HepG2 (cell line): ENCODE measurements at regions not wholly inside any gene's neighbourhood (a gene's known extent, or its start where the extent isn't known, plus 50 kb on each side); places are given as distances from the start of the nearest gene placed in this dataset.

ENCODE experiments used
- ATAC-seq: fragments of 200-7000 bp; cut with Tn5 transposase; 3 replicates; pipeline ENCODE4 v1.9.1; 2020; ENCODE audit warnings: mild to moderate bottlenecking, moderate library complexity
- BruUV-seq: library from RNA; stranded (reverse); fragments of 400-500 nt; replicated peaks from 2 replicates; lab custom pipeline; 2021; lab: Mats Ljungman, UMichigan
- CTCF ChIA-PET: fragments of 300-600 bp; formaldehyde crosslinking; extraction: SDS; loops from one replicate; lab custom pipeline; 2021; ENCODE audit warnings: low total read pairs, inconsistent platforms, low intra/inter-chr PET ratio; lab: Yijun Ruan, JAX
- POLR2A ChIA-PET: fragments of 350-600 bp; sonication (Branson Sonifier 250); formaldehyde crosslinking; loops from one replicate; lab custom pipeline; 2020; ENCODE audit warnings: antibody characterized with exemption, inconsistent platforms; lab: Yijun Ruan, JAX
- DNase-seq: peaks from one replicate; pipeline ENCODE4 v3.0.0-alpha.2; 2015; ENCODE audit warnings: low spot score
- FAIRE-seq: peaks from 3 replicates; lab custom pipeline; 2011; peaks lifted over from hg19 to GRCh38; lab: Jason Lieb, UNC
- H2AFZ ChIP-seq: one replicate; pipeline ENCODE4 v1.6.1; 2011; ENCODE audit warnings: low read length, inconsistent platforms
- H3K27ac ChIP-seq: fragments of 300-600 bp; 3 replicates; pipeline ENCODE4 v1.8.0; 2011; ENCODE audit warnings: mixed run types, mild to moderate bottlenecking, mixed read lengths, low read length, inconsistent platforms; ENCODE audit not compliant: insufficient read depth; ENCODE audit errors: extremely low read length
- H3K27me3 ChIP-seq, 2 experiments: fragments of 200-600 bp in 1 of 2; 2 replicates in 1 of 2; 3 replicates in 1 of 2; pipeline versions ENCODE4 v1.6.0 to v1.8.0; 2011; ENCODE audit warnings: low read length in 2 of 2, mild to moderate bottlenecking in 2 of 2, moderate library complexity in 2 of 2, inconsistent platforms in 1 of 2; ENCODE audit not compliant: insufficient read depth in 2 of 2, control insufficient read depth in 1 of 2
- H3K36me3 ChIP-seq, 2 experiments: fragments of 200-600 bp in 1 of 2; replicated peaks in 1 of 2; 2 replicates in 1 of 2; 3 replicates in 1 of 2; pipeline versions ENCODE4 v1.5.1 to v1.8.0; 2011; ENCODE audit warnings: low read length in 2 of 2, inconsistent platforms in 1 of 2; ENCODE audit not compliant: insufficient read depth in 2 of 2, control insufficient read depth in 1 of 2
- H3K4me1 ChIP-seq: 2 replicates; pipeline ENCODE4 v1.5.1; 2012; ENCODE audit warnings: low read length, inconsistent platforms; ENCODE audit not compliant: insufficient read depth
- H3K4me2 ChIP-seq: 2 replicates; pipeline ENCODE4 v1.6.0; 2011; ENCODE audit warnings: low read depth, low read length, inconsistent platforms
- H3K4me3 ChIP-seq, 3 experiments: fragments of 200-600 bp in 1 of 3; sonication (generic), shearing (Covaris generic) in 1 of 3; replicated peaks in 1 of 3; 2 replicates each; pipeline ENCODE4 v1.5.1; 2011 to 2016; ENCODE audit warnings: low read length in 3 of 3, inconsistent platforms in 2 of 3, low read depth in 2 of 3, mild to moderate bottlenecking in 2 of 3, control low read depth in 1 of 3, mixed read lengths in 1 of 3; ENCODE audit not compliant: insufficient read depth in 1 of 3
- H3K79me2 ChIP-seq: one replicate; pipeline ENCODE4 v1.6.1; 2011; ENCODE audit warnings: low read length, inconsistent platforms; ENCODE audit not compliant: insufficient read depth
- H3K9ac ChIP-seq: 2 replicates; pipeline ENCODE4 v1.6.0; 2011; ENCODE audit warnings: mild to moderate bottlenecking, low read depth, low read length, inconsistent platforms; ENCODE audit not compliant: insufficient read depth
- H3K9me3 ChIP-seq: 2 replicates; pipeline ENCODE4 v1.5.1; 2012; ENCODE audit warnings: mild to moderate bottlenecking, low read length
- H4K20me1 ChIP-seq: 2 replicates; pipeline ENCODE4 v1.6.0; 2011; ENCODE audit warnings: inconsistent platforms, mild to moderate bottlenecking, low read length, moderate library complexity; ENCODE audit not compliant: insufficient read depth
- ADNP ChIP-seq: sonication (generic); formaldehyde crosslinking; IDR thresholded peaks from 2 replicates; pipeline ENCODE4 v1.4.0; 2020; ENCODE audit warnings: missing genetic modification reagents
- CC2D1A ChIP-seq: sonication (generic); formaldehyde crosslinking; IDR thresholded peaks from 2 replicates; pipeline ENCODE4 v1.8.1; 2023; ENCODE audit warnings: mild to moderate bottlenecking, missing genetic modification reagents
- CENPBD1 ChIP-seq: sonication (generic); formaldehyde crosslinking; IDR thresholded peaks from 2 replicates; pipeline ENCODE4 v1.8.0; 2022; ENCODE audit warnings: missing genetic modification reagents, low read depth, mild to moderate bottlenecking, borderline replicate concordance
- DRAP1 ChIP-seq: IDR thresholded peaks from 2 replicates; pipeline ENCODE4 v1.6.1; 2016; ENCODE audit warnings: missing genetic modification reagents, missing compliant biosample characterization
- FUBP1 ChIP-seq: sonication (generic); formaldehyde crosslinking; IDR thresholded peaks from 2 replicates; pipeline ENCODE4 v1.5.1; 2020; ENCODE audit warnings: missing genetic modification reagents, mild to moderate bottlenecking, borderline replicate concordance
- GFI1 ChIP-seq: sonication (generic); formaldehyde crosslinking; IDR thresholded peaks from 2 replicates; pipeline ENCODE4 v1.5.0; 2020; ENCODE audit warnings: missing genetic modification reagents, mild to moderate bottlenecking, borderline replicate concordance
- GLI4 ChIP-seq: sonication (generic); formaldehyde crosslinking; IDR thresholded peaks from 2 replicates; pipeline ENCODE4 v1.5.1; 2020; ENCODE audit warnings: missing genetic modification reagents, mild to moderate bottlenecking, moderate library complexity, borderline replicate concordance
- HCFC1 ChIP-seq: fragments of 150-350 bp; IDR thresholded peaks from 2 replicates; pipeline ENCODE4 v1.6.1; 2014; ENCODE audit warnings: low read depth, low read length
- KDM3A ChIP-seq: IDR thresholded peaks from 2 replicates; pipeline ENCODE4 v1.6.1; 2018; ENCODE audit warnings: low read depth, missing compliant biosample characterization
- MYPOP ChIP-seq: sonication (generic); formaldehyde crosslinking; IDR thresholded peaks from 2 replicates; pipeline ENCODE4 v1.8.1; 2023; ENCODE audit warnings: mild to moderate bottlenecking, moderate library complexity, missing genetic modification reagents
- ONECUT2 ChIP-seq: sonication (generic); formaldehyde crosslinking; IDR thresholded peaks from 2 replicates; pipeline ENCODE4 v1.4.0; 2020; ENCODE audit warnings: missing genetic modification reagents
- POLR2AphosphoS5 ChIP-seq: IDR thresholded peaks from 2 replicates; pipeline ENCODE4 v1.6.1; 2012; ENCODE audit warnings: low read depth, low read length
- RXRA ChIP-seq: sonication (generic); formaldehyde crosslinking; IDR thresholded peaks from 2 replicates; pipeline ENCODE4 v1.5.1; 2020; ENCODE audit warnings: missing genetic modification reagents
- SALL2 ChIP-seq: sonication (generic); formaldehyde crosslinking; IDR thresholded peaks from 2 replicates; pipeline ENCODE4 v1.8.1; 2023; ENCODE audit warnings: mild to moderate bottlenecking, missing genetic modification reagents, inconsistent platforms
- SATB2 ChIP-seq: sonication (generic); formaldehyde crosslinking; IDR thresholded peaks from 2 replicates; pipeline ENCODE4 v1.5.0; 2020; ENCODE audit warnings: missing genetic modification reagents
- ZNF292 ChIP-seq: sonication (generic); formaldehyde crosslinking; IDR thresholded peaks from 2 replicates; pipeline ENCODE4 v1.8.1; 2022; ENCODE audit warnings: mild to moderate bottlenecking, low read depth, missing genetic modification reagents, borderline replicate concordance
- ZNF543 ChIP-seq: sonication (generic); formaldehyde crosslinking; IDR thresholded peaks from 2 replicates; pipeline ENCODE4 v1.4.0; 2020; ENCODE audit warnings: mild to moderate bottlenecking, missing genetic modification reagents
- ZNF841 ChIP-seq: sonication (generic); formaldehyde crosslinking; IDR thresholded peaks from 2 replicates; pipeline ENCODE4 v1.8.1; 2023; ENCODE audit warnings: missing genetic modification reagents, borderline replicate concordance
- WGBS: methylation state at CpG from one replicate; pipeline ENCODE4 v1.1.6; 2017; ENCODE audit warnings: low lambda C conversion rate; 5-methylcytosine and 5-hydroxymethylcytosine counted together
- in situ Hi-C: cut with HindIII; loops from 2 replicates; pipeline ENCODE4 v1.10.0; 2017; ENCODE audit warnings: low pct_unique_long_range_greater_than_20kb; ENCODE audit not compliant: extremely low pct_ligation_motif_present
- intact Hi-C: fragments of 100-400 bp; cut with micrococcal nuclease; formaldehyde crosslinking; loops from one replicate; pipeline ENCODE4 v1.10.0; 2022; ENCODE audit not compliant: unreplicated experiment

DNA sequence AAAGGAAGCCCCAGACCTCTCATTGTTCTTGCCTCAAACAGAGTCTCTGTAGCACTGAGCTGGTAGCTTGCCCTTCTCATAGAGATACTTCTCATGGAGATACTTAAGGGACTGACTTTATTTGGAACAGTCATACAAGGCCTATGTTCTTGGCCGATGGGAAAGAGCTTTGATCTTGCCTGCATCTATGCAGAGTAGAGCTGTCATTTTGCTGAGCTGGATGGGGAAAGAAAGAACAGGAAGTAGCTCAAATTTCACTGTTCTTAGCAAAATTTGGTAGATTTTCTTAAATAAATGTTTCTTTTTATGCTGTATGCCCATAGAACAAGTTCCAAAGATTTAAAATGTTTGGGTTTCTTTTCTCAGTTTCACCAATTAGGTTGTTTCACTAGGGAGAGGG lies 119.3 kb upstream of the SEC61G start:
- no peaks in the 10 kb centered on the region for H3K27me3 ChIP-seq
- TF ChIP-seq POLR2AphosphoS5: no peak
- no peak for TF ChIP-seq ZNF841 (CRISPR knock-in tag)
- no peak for TF ChIP-seq DRAP1 (CRISPR knock-in tag)
- no peak for TF ChIP-seq RXRA (CRISPR knock-in tag)
- no peak for TF ChIP-seq FUBP1 (CRISPR knock-in tag)
- no peak for TF ChIP-seq CENPBD1 (CRISPR knock-in tag)
- TF ChIP-seq ONECUT2 (CRISPR knock-in tag): no peak
- no peak for TF ChIP-seq ZNF292
- TF ChIP-seq MYPOP (CRISPR knock-in tag): no peak
- TF ChIP-seq SATB2: no peak
- no peak for TF ChIP-seq SALL2 (CRISPR knock-in tag)
- TF ChIP-seq GLI4 (CRISPR knock-in tag): no peak
- no peak for TF ChIP-seq GFI1 (CRISPR knock-in tag)
- no peak for TF ChIP-seq KDM3A (CRISPR knock-in tag)
- TF ChIP-seq CC2D1A (CRISPR knock-in tag): no peak
- no peak for TF ChIP-seq ZNF543 (CRISPR knock-in tag)
- TF ChIP-seq HCFC1: no peak
- TF ChIP-seq ADNP: no peak
- TF ChIP-seq, all 625 proteins: peak for 0
- Histone ChIP-seq H3K4me3 (no peak overlapping the region), H3K79me2 (no peaks in the 10 kb centered on the region), H3K9me3 (no peaks in the 10 kb centered on the region), H2AFZ (no peak overlapping the region), H3K27ac (no peak overlapping the region), H3K36me3 (no peaks in the 10 kb centered on the region), H4K20me1 (no peaks in the 10 kb centered on the region), H3K4me2 (no peak overlapping the region), H3K4me1 (peaks cover 55% of the 10 kb centered on the region), H3K9ac (no peak overlapping the region)
- WGBS: 69% methylated on average over 1 of the region's 1 CpG
- ATAC-seq (no peak), DNase-seq (no peak), FAIRE-seq (no peak)
- BruUV-seq: no TSS peak
- intact Hi-C loops (loop anchor here (5.0 kb wide), 1 partner anchor 254 kb away; no protein-coding TSS in a partner anchor), in situ Hi-C loops (no loop called here)
- ChIA-PET POLR2A (interaction anchor here (0.6 to 1.5 kb wide), 3 partner anchors 201 to 310 kb away, joined by 3 to 4 read pairs (median 3); no protein-coding TSS in a partner anchor), CTCF (interaction anchor here (1.5 kb wide), 2 partner anchors 376 to 378 kb away, joined by 4 read pairs; no protein-coding TSS in a partner anchor)
